A673 (cell line): ENCODE measurements at regions not wholly inside any gene's neighbourhood (a gene's known extent, or its start where the extent isn't known, plus 50 kb on each side); places are given as distances from the start of the nearest gene placed in this dataset.

ENCODE experiments used
- CTCF ChIP-seq: fragments of 300-800, 200-600 bp; sonication (generic); conservative IDR thresholded peaks from 2 replicates; pipeline ENCODE4 v1.5.1; 2017; ENCODE audit warnings: low read depth, mild to moderate bottlenecking, antibody characterized with exemption, low read length, moderate library complexity, mixed read lengths
- EZH2 ChIP-seq: fragments of 200-600 bp; sonication (generic); IDR thresholded peaks from 2 replicates; pipeline ENCODE4 v1.6.1; 2017; ENCODE audit warnings: borderline replicate concordance, low read depth, mild to moderate bottlenecking, mixed read lengths, antibody characterized with exemption, low read length; ENCODE audit not compliant: poor library complexity, severe bottlenecking

- no peak for TF ChIP-seq CTCF
- TF ChIP-seq EZH2, result no peak
These were observed 388.4 kb upstream of the MAOA start for GRCh38 chrX:43267652-43268051.
